ENCODE measurements at regions not wholly inside any gene's neighbourhood (a gene's known extent, or its start where the extent isn't known, plus 50 kb on each side); places are given as distances from the start of the nearest gene placed in this dataset.

DNA sequence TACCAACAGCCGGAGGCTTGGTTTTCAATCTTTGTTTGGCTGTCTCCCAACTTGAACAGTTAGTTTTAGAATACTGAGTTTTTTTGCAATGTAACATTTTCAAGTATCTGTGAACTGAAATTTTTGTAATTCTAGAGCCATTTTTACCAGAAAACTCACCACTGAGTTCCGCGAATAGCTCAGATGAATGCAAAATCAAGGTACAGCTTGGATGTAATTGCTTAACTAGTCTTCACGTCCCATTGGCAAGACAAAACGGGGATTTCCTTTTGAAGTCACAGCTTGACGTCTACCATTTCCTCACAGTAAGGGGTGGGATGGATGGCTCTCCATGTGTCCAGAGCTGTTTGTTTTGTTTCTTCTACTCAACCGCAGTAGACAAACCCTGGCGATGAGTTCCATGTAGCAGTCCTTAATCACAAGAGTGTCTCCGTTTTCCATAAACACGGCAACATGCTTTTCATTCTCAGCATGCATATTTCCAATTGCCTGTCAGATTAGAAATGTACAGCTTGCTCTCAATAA lies 55.8 kb upstream of the FGFR2 start:
- H3K36me3 ChIP-seq (replicated peaks), result no peaks in the 10 kb centered on the region
- H3K9me3 ChIP-seq, result peaks cover 2% of the 10 kb centered on the region; the same call in 1 of the 2 replicates
- no peak for DNase-seq (ENCODE audit: low spot score in 2 of 2)
- no peak overlapping the region for H3K4me3 ChIP-seq
- H3K4me1 ChIP-seq, result no peaks in the 10 kb centered on the region
- H3K27me3 ChIP-seq (ENCODE audit: low read depth), result no peaks in the 10 kb centered on the region
- in situ Hi-C loops (cut with MboI; ENCODE audit: low sequenced_read_pairs), result no loop called here

DNA sequence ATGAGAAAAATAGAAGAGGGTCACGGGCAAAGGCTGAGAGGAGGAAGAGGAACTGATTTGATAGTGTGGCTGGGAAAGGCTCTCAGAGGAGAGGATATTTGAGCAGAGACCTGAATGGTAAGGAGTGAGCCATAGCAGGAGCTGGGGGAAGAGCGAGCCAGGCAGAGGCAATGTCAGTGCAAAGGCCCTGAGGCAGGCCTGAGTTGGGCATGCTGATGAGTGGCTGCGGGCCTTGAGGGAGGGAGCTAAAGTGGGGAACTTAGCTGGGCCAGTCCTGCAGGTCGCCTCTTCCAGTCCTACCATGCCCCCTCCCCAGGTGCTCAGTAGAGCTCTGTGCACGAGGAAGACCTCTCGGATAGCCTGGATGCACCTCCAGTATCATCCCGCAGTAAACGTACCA lies 55.4 kb upstream of the FGFR2 start:
- H3K27me3 ChIP-seq (ENCODE audit: low read depth), result no peaks in the 10 kb centered on the region
- H3K4me1 ChIP-seq, result no peaks in the 10 kb centered on the region
- H3K36me3 ChIP-seq (replicated peaks), result no peaks in the 10 kb centered on the region
- in situ Hi-C loops (cut with MboI; ENCODE audit: low sequenced_read_pairs), result no loop called here
- H3K9me3 ChIP-seq, result peaks cover 2% of the 10 kb centered on the region; the same call in 1 of the 2 replicates
- H3K4me3 ChIP-seq, result no peak overlapping the region
- no peak for DNase-seq (ENCODE audit: low spot score in 2 of 2)

DNA sequence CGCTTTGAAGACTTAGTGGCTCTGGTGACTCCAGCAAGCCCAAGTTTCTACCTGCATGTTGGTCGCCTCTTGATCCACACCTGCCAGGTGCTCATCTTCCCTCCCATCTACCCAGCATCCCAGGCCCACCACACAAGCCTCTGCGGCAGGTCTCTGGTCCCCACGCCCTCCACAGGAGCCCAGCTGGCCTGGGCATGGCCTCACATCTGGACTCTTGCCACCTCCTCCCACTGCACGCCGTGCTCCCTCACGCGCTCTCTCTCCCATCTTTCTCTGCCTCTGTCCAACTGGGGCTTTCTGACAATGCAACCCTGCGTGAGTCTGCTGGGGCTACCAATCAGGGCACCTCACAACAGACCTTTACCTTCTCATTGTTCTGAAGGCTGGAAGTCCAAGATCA lies 50.2 kb upstream of the FGFR2 start:
- no peaks in the 10 kb centered on the region for H3K4me1 ChIP-seq
- in situ Hi-C loops (cut with MboI; ENCODE audit: low sequenced_read_pairs), result no loop called here
- no peak overlapping the region for H3K4me3 ChIP-seq
- H3K27me3 ChIP-seq (ENCODE audit: low read depth), result no peaks in the 10 kb centered on the region
- DNase-seq (ENCODE audit: low spot score in 2 of 2), result no peak
- H3K9me3 ChIP-seq, result no peaks in the 10 kb centered on the region
- H3K36me3 ChIP-seq (replicated peaks), result no peaks in the 10 kb centered on the region

DNA sequence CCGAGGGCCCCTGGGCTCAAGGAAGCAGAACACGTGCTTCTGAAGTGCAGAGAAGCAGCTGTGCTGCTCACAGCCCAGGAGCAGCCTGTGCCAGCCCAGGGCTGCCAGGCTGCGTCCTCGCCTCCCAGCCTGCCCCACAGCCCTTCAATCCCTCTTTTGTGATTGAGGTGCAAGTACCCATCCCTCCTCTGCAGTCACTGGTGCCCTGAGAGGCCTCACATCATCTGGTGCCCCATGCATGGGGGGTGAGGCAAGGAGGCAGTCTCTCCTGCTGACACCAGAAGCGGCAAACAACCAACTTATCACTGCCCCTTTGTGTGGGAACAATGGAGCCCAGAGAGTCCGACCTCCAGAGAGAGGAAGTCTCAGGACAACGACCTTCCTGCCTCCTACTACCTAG lies 49.8 kb upstream of the FGFR2 start:
- no peak for DNase-seq (ENCODE audit: low spot score in 2 of 2)
- Histone ChIP-seq H3K36me3 (replicated peaks) (no peaks in the 10 kb centered on the region), H3K4me1 (no peaks in the 10 kb centered on the region), H3K27me3 (ENCODE audit: low read depth) (no peaks in the 10 kb centered on the region), H3K4me3 (no peak overlapping the region), H3K9me3 (no peaks in the 10 kb centered on the region)
- in situ Hi-C loops (cut with MboI; ENCODE audit: low sequenced_read_pairs), result no loop called here

Measured in HAP-1 (cell line).